Breast epithelium (tissue), 3 donors: ENCODE measurements at regions not wholly inside any gene's neighbourhood (a gene's known extent, or its start where the extent isn't known, plus 50 kb on each side); places are given as distances from the start of the nearest gene placed in this dataset.

Source experiments
- POLR2A ChIP-seq: fragments of 450-650 bp; IDR thresholded peaks from one replicate; pipeline ENCODE4 v1.6.1; 2016; ENCODE audit warnings: antibody characterized with exemption, mild to moderate bottlenecking, moderate library complexity
- POLR2AphosphoS5 ChIP-seq, 3 donors: sonication (generic); formaldehyde crosslinking; IDR thresholded peaks; one replicate each; pipeline ENCODE4 v1.6.1; 2017; ENCODE audit warnings: antibody characterized with exemption in 3 of 3
- TF ChIP-seq, protein P1 (sequence below), 3 donors: fragments of 450-650 bp; IDR thresholded peaks; one replicate each; pipeline ENCODE4 v1.5.1; 2016 to 2017; ENCODE audit warnings: antibody characterized with exemption in 3 of 3, mild to moderate bottlenecking in 3 of 3, moderate library complexity in 3 of 3

DNA sequence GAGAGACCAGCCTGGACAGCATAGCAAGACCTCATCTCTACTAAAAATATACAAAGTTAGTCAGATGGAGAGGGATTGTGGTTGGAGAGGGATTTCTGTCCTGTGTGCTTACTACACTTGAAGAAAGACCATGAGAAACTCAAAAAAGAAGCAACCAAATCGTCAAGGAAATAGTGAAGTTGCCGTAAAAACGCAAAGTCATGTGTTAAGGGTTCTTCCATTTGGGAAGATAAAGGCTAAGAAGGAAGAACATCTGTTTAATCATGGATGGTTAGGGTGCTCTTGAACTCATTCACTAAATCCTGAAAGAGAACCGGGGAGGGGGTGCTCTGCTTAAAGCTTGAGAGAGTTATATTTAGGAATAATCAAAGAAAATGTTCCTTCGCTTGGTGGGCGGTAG is 59.8 kb upstream of the KDM7A start:
- TF ChIP-seq POLR2A (no peak), POLR2AphosphoS5 (IDR thresholded peaks at IDR 0.05) (no peak)
- TF ChIP-seq, protein P1, sequence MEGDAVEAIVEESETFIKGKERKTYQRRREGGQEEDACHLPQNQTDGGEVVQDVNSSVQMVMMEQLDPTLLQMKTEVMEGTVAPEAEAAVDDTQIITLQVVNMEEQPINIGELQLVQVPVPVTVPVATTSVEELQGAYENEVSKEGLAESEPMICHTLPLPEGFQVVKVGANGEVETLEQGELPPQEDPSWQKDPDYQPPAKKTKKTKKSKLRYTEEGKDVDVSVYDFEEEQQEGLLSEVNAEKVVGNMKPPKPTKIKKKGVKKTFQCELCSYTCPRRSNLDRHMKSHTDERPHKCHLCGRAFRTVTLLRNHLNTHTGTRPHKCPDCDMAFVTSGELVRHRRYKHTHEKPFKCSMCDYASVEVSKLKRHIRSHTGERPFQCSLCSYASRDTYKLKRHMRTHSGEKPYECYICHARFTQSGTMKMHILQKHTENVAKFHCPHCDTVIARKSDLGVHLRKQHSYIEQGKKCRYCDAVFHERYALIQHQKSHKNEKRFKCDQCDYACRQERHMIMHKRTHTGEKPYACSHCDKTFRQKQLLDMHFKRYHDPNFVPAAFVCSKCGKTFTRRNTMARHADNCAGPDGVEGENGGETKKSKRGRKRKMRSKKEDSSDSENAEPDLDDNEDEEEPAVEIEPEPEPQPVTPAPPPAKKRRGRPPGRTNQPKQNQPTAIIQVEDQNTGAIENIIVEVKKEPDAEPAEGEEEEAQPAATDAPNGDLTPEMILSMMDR (IDR thresholded peaks at IDR 0.05), result no peak
